ENCODE measurements at regions not wholly inside any gene's neighbourhood (a gene's known extent, or its start where the extent isn't known, plus 50 kb on each side); places are given as distances from the start of the nearest gene placed in this dataset.
A peak's percentile ranks its signal among the peaks of the same experiment; 100 is the strongest.

DNA sequence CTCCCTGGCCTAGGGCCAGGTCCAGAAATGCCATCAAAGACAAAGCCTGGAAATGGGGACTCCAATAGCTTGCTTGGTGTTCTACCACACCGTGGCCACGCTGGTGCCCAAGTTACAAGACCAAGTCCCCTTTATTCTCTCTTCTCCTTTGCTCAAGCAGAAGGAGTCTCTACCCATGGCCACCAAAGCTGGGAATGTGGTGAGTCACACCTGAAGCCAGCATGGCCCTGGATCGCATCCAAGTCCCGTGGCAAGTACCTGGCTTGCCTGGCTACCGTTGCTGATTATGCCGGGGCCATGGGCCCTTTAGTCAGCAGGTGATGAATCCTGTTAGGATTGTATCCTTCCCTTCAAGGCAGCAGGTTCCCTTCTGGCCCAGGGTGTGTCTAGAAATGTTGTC lies 260.0 kb downstream of the HAPSTR1 start:
- no peak for DNase-seq
- in situ Hi-C loops (cut with MboI; ENCODE audit: low pct_unique_long_range_greater_than_20kb, low sequenced_read_pairs): no loop called here

DNA sequence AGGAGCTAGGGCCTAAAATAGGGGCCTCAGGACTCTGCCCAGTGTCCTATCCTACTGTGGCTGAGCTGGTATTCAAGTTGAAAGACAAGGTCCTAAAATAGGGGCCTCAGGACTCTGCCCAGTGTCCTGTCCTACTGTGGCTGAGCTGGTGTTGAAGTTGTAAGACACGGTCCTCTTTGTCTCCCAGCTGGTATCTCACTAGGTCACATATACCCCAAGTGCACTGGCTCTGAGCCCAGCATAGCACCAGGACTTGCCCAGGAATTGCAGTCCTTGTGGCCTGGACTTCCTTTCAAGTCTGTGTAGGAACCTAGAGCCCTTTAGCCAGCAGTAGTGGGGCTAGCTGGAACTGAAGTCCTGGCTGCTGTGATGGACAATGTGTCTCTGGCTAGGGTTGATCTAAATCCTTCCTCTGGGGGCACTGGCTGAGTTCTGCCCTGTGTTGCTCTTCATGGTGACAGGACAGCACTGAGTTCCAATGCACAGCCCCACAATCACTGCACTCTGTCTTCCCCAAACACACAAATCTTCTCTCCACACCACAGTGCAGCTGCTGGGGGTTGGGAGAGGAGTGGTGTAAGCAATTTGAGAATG lies 260.5 kb downstream of the HAPSTR1 start:
- DNase-seq: no peak
- in situ Hi-C loops (cut with MboI; ENCODE audit: low pct_unique_long_range_greater_than_20kb, low sequenced_read_pairs): no loop called here

DNA sequence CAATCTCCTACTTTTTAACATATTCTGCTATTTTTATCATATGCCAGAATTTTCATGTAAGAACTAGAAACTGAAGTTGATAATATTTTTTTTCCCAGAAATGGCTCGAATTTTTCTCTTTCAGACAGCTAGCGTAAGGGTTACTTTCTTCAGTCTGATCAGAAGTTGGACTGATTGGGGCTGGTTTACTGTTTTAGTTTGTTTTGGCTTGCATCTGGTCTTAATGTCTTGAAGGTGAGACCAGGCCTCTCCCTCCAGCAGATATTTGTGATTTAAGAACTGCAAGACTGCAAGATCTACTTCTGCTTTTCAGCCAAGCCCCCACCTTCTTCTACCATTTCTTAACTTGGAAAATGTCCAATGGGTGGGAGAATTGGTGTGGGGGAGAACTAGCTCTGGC lies 266.4 kb downstream of the HAPSTR1 start:
- peak; percentile 35 for DNase-seq
- in situ Hi-C loops (cut with MboI; ENCODE audit: low pct_unique_long_range_greater_than_20kb, low sequenced_read_pairs): no loop called here

DNA sequence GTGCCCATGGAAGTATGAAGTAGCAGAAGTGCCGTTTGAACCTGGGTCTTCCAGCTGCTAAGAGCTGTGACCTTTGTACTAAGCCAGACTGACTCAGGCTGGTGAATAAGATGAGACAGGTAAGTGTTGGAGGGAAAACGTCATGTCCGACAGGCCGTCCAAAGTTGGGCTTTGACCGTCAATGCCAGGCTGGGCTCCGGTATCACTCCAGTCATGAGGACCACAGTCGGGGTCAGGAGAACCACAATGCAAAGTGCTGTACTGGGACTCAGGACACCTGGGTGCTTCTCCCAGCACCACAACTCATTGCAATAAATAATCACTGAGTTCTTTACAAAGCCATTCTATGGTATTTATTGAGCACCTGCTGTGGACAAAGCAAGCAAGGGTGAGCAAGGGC lies 268.6 kb downstream of the HAPSTR1 start:
- DNase-seq: no peak
- in situ Hi-C loops (cut with MboI; ENCODE audit: low pct_unique_long_range_greater_than_20kb, low sequenced_read_pairs): no loop called here

DNA sequence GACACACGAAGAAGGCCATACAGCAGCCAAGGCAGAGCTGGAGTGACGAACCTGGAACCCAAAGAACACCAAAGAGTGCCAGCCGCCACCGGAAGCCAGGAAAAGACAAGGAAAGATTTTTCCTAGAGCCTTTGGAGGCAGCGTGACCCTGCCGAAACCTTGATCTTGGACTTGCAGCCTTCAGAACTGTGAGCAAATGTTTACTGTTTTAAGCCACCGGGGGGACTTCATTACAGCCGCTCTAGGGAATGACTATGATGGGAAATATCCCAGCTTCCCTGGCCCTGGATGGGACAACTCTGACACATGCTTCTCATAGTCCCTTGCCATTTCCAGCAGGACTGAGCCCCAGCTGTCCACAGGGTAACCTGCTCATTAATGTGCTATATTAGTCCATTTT lies 270.6 kb downstream of the HAPSTR1 start:
- DNase-seq: no peak
- in situ Hi-C loops (cut with MboI; ENCODE audit: low pct_unique_long_range_greater_than_20kb, low sequenced_read_pairs): no loop called here

DNA sequence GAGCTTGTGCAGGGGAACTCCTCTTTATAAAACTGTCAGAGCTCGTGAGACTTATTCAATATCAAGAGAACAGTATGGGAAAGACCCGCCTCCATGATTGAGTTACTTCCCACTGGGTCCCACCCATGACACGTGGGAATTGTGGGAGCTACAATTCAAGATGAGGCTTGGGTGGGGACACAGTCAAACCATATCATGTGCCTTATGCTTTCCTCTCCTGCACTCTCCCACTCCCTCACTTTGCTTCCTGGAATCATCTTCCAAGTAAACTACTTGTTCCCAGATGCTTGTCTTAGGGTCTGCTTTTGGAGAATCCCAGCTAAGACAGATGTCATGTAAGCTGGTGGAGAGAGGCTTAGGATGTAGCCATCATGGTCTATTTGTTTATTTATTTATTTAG lies 271.2 kb downstream of the HAPSTR1 start:
- no peak for DNase-seq
- in situ Hi-C loops (cut with MboI; ENCODE audit: low pct_unique_long_range_greater_than_20kb, low sequenced_read_pairs): no loop called here

DNA sequence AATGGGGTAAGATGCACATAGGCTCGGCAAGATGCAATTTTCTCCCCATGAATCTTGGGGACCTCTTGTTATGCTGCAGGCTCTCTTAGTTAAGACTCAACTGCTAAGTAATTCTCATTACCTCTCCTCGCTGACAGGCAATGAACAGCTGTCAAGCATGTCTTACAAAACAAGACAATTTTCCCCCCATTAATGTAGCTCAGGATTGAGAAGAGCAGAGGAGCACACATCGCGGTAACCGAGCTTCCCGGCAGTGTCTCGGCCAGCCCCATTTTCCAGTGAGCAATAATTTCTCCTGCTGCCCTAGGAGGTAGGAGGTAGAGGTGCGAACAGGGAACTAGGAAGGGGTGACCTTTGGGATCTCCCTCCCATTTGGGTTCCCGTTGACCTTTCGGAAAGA lies 272.1 kb downstream of the HAPSTR1 start:
- in situ Hi-C loops (cut with MboI; ENCODE audit: low pct_unique_long_range_greater_than_20kb, low sequenced_read_pairs): no loop called here
- no peak for DNase-seq

DNA sequence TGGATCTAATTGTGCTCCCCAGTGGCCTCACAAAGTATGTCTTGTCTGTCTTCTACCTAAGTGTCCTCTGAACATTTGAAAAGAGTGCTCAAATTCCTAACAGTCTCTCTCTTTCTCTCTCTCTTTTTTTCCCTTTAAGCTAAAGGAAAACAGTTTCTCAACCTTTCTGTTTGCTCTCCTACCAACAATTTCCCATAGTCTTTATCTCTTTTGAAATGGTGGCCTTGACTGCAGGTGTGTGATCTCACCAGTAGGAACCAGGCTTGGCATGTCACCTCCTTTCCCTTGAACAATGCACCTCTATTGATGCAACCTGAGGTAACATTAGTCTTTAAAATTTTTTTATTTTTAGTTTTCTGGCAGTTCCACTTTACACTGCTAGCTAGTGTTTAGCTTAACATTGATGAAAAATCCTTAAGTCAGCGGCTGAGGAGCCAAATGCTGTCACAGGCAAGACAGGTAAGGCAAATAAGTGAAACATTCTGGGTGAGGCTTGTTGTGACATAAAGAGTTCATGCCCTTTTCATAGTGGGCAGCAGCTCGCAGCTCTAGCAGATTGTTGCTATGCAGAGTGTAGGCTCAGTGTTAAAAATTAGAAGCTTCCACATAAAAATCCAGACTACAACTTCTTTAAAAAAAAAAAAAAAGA lies 273.4 kb downstream of the HAPSTR1 start:
- in situ Hi-C loops (cut with MboI; ENCODE audit: low pct_unique_long_range_greater_than_20kb, low sequenced_read_pairs): no loop called here
- no peak for DNase-seq

DNA sequence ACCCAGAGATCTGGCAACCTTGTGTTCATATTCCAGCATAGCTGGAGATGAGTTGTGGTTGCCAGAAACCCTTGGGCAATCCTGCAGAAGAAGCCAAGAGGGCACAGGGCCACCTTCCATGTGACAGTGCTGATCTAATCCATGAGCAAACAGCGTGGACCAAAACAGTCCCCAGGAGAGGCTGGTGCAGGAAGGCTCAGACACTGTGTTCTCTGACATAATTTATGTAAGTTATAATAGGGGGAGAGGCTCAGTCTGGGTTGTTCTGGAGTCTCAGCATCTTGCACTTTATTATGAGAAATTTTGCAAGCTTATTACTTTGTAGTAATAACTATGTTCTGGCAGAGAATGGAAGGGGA lies 273.9 kb downstream of the HAPSTR1 start:
- in situ Hi-C loops (cut with MboI; ENCODE audit: low pct_unique_long_range_greater_than_20kb, low sequenced_read_pairs): no loop called here
- DNase-seq: no peak

DNA sequence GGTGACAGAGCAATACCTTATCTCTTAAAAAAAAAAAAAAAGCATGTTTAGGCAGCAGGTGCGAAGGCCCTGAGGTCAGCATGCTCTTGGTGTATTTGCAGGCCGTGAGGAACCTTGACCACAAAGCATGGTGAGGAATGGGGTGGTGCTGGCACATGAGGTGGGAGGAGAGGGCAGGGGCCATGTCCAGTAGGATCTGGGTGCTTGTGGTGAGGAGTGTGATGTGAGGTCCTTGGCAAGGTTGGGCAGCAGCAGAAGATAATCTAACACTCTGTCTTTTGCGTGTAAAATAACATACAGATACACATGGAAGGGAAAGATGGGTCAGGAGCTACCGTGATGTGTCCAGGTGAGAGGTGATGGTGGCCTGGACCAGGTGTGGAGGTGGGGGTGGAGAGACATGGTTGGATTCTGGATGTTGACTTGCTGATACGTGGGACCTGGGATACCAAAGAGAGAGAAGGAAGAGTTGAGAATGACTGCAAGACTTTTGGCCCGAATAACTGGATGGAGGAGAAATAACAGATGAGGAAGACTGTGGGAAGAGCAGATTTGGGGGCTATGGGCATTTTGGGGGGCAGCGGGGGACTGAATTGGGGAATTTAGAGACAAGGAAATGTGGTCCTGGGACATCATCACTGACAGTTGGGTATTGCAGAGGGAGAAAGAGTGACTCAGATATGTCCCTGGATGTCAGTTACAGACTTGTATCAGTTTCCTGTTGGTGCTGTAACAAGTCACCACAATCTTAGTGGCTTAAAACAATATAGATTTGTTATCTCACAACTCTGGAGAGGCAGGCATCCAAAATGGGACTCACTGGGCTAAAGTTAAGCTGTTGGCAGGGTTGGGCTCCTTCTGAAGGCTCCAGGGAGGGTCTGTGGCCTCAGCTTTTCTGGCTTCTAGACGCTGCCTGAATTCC lies 274.9 kb downstream of the HAPSTR1 start:
- no peak for DNase-seq
- in situ Hi-C loops (cut with MboI; ENCODE audit: low pct_unique_long_range_greater_than_20kb, low sequenced_read_pairs): no loop called here

DNA sequence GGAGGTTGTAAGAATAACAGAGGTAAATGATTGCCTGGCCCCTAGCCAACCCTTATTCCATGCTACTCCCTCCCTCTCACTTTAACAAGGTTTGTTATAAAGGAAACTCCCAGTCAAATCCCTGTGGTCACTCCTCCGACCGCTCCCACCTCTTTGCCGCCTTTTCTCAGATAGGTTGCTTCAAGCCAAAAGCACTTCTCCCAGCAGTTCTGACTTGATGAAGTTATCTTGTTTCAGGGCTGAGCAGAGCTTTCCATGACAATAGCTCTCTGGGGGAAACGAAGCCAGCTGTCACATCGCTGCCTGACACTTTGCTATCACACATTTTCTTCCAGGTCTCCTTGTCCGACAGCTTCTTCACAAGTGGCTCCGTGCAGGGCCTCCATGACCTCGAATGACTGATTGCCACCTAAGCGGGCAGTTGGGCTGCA lies 278.6 kb downstream of the HAPSTR1 start:
- in situ Hi-C loops (cut with MboI; ENCODE audit: low pct_unique_long_range_greater_than_20kb, low sequenced_read_pairs): no loop called here
- DNase-seq: no peak

DNA sequence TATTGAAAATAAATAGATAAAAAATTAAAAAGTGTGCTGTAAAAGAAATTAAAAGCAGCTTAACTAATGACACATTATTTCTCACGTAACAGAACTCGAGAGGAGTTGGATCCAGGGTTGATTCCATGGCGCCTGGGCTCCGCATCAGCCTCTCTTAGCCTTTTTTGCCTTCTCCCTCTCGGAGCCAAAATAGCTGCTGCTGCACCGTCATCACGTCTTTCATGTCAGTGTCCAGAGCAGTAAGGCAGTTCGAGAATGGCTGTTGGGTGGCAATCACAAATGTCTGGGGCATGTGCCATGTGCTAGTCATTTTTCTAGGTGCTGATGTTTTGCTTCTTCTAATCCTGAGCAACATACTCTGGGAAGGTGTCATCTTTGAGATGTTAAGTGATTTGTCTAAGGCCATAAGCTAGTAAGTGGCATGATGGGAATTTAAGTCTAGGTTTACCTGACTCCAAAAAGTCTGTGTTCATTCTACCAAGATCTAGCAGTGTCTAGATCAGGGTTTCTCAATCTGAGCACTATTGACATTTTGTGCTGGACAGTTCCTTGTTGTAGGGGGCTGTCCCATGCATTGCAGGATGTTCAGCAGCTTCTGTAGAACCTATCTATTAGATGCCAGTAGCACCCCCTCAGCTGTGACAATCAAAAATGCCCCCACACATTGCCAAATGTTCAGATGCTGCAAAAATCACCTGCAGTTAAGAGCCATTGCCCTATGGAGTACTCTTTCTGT lies 280.4 kb downstream of the HAPSTR1 start:
- DNase-seq: no peak
- in situ Hi-C loops (cut with MboI; ENCODE audit: low pct_unique_long_range_greater_than_20kb, low sequenced_read_pairs): no loop called here

DNA sequence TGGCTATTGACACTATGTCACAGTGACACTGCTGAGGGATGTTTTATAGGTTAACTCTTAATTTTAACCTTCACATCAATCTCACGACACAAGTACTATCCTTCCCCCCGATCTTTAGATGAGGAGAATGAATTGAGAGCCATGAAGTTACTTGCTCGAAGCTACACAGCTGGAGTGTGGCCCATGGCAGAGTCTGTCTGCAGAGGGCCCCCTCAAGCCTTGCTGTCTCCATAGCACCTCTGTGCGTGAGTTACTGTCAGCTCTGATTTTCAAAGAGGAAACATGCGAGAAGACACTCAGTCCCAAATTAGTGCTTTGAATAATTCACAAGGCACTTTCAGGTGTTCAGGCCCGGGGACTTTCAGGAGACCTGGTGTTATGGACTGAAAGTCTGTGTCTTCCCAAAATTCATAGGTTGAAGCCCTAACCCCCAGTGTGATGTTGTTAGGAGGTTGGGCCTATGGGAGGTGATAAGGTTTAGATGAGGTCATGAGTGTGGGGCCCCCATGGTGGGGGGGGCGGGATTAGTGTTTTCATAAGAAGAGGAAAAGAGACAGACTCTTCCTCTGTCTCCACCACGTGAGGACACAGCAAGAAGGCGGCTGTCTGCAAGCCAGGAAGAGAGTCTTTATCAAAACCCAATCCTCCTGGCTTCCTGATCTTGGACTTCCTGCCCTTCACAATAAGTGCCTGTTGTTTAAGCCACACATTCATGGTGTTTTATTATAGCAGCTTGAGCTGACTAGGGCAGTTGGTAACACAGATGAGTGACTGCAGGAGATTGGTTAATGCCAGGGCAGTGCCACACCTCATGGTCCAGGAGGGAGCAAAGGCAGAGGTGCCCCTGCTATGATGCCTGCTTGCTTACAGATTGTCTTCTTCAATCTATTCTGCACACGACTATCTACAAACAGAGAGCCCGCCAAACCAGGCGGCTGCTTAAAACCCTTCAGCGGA lies 281.8 kb downstream of the HAPSTR1 start:
- no peak for DNase-seq
- in situ Hi-C loops (cut with MboI; ENCODE audit: low pct_unique_long_range_greater_than_20kb, low sequenced_read_pairs): no loop called here

DNA sequence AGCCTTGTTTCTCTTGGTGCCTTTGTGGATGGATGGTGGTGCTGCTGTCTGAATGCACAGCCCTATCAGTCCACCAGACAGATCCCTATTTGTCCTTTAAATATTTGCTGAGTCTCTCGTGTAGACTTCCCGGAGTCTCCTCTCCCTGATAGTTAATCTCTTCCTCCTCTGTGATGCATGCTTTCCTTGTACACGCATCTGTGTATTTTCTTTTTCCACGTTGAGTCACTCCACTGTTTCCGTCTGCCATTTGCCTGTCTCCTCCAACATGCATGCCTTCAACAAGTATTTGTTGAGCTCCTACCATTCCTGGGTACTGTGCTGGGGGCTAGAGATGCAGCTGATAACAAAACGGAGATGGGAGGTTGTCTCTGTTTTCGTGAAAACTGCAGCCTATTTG lies 282.6 kb downstream of the HAPSTR1 start:
- in situ Hi-C loops (cut with MboI; ENCODE audit: low pct_unique_long_range_greater_than_20kb, low sequenced_read_pairs): no loop called here
- DNase-seq: no peak

DNA sequence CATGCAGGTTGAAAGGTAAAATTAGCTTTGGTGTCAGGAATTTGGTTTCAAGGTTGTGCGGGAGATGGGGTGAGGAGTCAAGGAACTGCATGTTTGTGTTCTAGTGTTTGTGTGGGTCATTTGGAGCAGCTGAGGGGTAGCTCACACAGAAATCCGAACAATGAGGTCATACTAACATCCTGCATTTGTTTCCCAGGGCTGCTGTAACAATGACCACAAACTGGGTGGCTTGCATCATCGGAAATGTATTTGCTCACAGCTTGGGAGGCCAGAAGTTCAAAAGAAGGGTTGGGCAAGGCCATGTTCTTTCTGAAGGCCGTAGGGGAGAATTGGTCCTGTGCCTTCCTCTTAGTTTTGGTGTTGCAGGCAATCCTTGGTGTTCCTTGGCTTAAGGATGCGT lies 287.4 kb downstream of the HAPSTR1 start:
- DNase-seq: no peak
- in situ Hi-C loops (cut with MboI; ENCODE audit: low pct_unique_long_range_greater_than_20kb, low sequenced_read_pairs): no loop called here

DNA sequence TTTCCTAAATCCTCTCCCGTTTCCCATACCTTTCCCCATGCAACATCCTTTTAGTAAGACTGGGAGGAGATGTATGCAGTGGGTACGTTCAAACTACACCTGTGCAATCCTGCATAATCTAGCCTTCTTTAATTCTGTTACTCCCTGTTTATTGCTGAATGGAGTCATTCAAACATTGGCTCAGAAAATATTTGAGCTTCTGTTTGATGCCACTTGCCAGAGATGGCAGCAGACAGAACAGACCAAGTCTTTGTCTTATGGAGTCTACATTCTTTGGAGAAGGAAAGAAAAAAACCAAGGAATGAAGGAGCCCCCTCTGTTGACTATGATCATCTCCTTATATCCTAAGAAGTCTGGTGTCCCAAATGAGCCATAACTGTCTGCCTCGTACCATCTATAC lies 288.8 kb downstream of the HAPSTR1 start:
- no peak for DNase-seq
- in situ Hi-C loops (cut with MboI; ENCODE audit: low pct_unique_long_range_greater_than_20kb, low sequenced_read_pairs): no loop called here

DNA sequence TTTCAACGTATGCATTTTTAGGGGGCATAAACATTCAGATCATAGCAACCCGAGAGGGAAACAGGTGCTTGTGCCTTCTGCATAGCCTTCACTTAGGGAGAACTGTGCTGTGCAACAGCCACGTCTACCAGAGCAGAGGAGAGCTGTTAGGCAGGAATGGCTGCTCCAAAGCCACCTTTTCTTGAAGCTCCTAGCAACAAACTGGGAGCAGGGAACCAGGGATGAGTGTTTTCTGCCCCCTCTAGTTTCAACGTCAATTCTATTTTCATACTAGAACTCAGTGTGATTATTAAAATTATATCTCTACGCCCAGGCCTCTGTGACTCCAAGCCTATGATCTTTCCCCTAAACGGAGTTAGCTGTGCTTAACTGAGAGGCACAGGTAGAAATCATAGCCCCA lies 290.0 kb downstream of the HAPSTR1 start:
- no peak for DNase-seq
- in situ Hi-C loops (cut with MboI; ENCODE audit: low pct_unique_long_range_greater_than_20kb, low sequenced_read_pairs): no loop called here

DNA sequence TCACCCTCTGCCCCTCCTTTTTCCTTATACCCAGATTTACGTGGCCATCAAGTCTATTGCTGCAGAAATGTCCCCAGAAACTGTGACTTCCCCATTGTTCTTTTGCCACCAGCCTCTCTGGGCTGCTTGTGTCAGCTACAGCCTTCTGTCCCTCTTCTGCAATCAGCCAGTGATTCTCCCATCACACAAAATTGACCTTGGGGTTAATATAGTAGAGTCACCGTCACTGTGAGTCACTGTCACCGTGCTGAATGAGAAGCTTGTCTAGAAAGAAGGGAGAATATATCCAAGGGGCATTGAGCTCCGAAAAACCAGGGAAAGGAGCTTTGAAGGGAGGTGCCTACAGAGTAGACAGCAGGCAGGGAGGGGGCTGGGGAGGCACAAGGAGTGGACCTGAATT lies 290.5 kb downstream of the HAPSTR1 start:
- in situ Hi-C loops (cut with MboI; ENCODE audit: low pct_unique_long_range_greater_than_20kb, low sequenced_read_pairs): no loop called here
- DNase-seq: no peak

DNA sequence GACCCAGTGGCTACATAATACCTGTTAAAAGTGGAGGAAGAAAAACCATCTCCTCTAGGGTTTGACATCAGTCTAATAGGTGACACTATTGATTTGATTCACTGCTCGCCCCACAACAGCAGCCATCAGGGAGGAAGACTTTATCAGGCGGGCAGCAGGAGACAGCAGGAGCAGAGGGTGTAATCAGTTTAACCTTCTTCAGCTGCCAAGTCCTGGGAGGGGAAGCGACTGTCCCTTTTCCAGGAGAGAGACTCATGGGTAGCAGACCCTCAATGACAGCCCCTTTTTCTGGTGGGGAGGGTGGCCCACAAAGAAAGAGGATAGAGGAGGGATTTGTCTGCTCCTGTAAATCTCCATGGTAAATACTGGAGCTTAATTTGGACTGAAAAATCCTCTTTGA lies 291.8 kb downstream of the HAPSTR1 start:
- in situ Hi-C loops (cut with MboI; ENCODE audit: low pct_unique_long_range_greater_than_20kb, low sequenced_read_pairs): no loop called here
- DNase-seq: no peak
